ENCODE measurements at regions not wholly inside any gene's neighbourhood (a gene's known extent, or its start where the extent isn't known, plus 50 kb on each side); places are given as distances from the start of the nearest gene placed in this dataset.

- no peak for TF ChIP-seq CTCF (IDR thresholded peaks at IDR 0.05; ENCODE audit: insufficient read depth, low read depth, low read length)
- TF ChIP-seq EZH2 (IDR thresholded peaks at IDR 0.05; ENCODE audit: insufficient read depth, low read length): no peak
Measured at GRCh38 chr22:27493796-27494195, 307.8 kb downstream of the MN1 start.

All from astrocyte (in vitro differentiated cells and primary cell).